HG02852 (cell line): ENCODE measurements at regions not wholly inside any gene's neighbourhood (a gene's known extent, or its start where the extent isn't known, plus 50 kb on each side); places are given as distances from the start of the nearest gene placed in this dataset.
"Not testable (repeated sequence)": the region's sequence is repeated elsewhere in the genome, so short reads cannot be mapped to it uniquely, and the experiment has no call there.

Experiments
- ATAC-seq: cut with Tn5 transposase; IDR thresholded peaks from one replicate; pipeline ENCODE4 v1.9.1; 2021; ENCODE audit warnings: mild to moderate bottlenecking, moderate library complexity; ENCODE audit not compliant: unreplicated experiment

DNA sequence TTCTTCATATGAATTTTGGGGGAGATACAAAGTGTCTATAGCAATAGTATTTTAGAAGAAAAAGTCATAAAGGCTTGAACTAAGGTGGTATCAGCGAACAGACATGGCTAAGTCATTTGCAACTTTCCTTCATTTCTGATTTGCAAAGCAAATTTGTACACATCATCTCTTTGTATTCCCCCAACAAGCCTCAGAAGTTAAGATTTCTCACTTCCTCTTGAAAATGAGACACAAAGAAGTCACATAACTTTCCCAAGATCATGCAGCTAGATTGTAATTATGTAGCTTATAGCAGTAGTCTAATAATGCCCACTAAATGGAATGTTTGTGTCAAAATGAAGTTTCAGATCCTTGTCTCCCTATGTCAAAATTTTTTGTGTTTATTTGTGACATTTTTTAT, 709.8 kb upstream of the HS3ST1 start:
- no peak for ATAC-seq

GRCh38 chr4:12137575-12137974, 708.9 kb upstream of the HS3ST1 start:
- ATAC-seq, result no peak

GRCh38 chr4:12126474-12126873, 697.8 kb upstream of the HS3ST1 start:
- no peak for ATAC-seq

- no peak for ATAC-seq
These were observed 695.4 kb upstream of the HS3ST1 start for GRCh38 chr4:12124138-12124537.

GRCh38 chr4:12123707-12124106, 695.0 kb upstream of the HS3ST1 start:
- no peak for ATAC-seq

- ATAC-seq, result no peak
These were observed 693.6 kb upstream of the HS3ST1 start for GRCh38 chr4:12122316-12122715.

DNA sequence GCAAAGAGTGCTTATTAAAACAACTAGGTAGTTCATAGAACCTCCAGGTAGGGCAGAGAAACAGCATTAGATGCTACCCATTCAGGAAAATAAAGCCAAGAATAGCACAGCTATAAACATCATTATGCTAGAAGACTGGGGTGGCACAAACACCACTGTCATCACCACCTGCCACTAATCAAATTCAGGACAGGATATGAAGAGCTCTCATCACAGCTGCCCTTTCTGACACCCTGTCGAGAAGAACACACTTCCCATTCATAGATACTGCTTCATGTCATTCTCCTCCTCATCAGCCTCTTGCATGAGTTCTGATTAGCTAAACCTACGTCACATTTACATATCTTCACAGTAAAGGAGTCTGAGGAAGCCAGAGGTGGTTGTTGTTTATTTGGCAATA, 692.3 kb upstream of the HS3ST1 start:
- ATAC-seq, result no peak

DNA sequence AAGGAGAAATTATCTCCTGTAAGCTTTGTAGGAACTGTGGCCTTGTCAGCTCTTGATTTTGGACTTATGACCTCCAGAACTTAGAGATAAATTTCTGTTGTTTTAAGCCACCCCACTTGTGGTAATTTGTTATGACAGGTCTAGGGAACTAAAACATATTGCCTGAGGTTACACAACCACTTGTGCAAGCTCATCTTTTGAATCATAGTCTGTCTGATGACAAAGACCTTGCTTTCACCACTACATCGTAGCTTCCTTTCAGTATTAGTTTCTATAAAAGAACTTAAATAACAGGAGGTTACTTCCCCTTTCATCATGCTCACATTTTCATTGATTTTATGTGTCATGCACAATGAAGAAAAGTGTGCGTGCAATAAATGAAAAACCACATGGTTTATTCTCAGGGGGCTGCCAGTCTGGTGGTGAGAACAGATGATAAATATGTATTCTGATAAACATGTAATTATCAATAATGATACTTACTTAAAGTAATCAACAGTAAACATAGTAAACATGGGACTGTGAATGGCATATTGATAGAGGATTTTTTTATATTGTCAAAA, 690.0 kb upstream of the HS3ST1 start:
- ATAC-seq, result peak; percentile 85

GRCh38 chr4:12116009-12116552, 687.4 kb upstream of the HS3ST1 start:
- ATAC-seq, result no peak

DNA sequence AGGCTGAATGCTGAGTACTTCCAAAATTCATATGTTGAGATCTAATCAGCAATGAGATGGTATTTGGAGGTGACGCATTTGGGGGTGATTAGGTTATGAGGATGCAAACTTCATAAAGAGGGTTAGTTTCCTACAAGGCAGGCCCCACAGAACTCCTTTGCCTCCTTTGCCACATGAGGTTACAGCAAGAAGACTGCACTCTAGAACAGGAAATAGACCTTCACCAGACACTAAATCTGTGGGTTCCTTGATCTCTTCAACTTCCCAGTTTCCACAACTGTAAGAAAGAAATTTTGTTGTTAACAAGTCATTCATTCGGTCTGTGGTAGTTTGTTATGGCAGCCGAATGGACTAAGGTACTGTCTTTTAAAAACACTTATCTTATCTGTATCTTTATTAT, 681.9 kb upstream of the HS3ST1 start:
- ATAC-seq, result no peak

DNA sequence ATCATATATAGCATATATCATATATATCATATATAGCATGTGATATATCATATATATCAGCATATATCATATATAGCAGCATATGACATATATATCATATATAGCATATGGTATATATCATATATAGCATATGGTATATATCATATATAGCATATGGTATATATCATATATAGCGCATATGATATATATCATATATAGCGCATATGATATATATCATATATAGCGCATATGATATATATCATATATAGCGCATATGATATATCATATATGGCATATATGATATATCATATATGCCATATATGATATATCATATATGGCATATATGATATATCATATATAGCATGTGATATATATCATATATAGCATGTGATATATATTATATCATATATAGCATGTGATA, 680.4 kb upstream of the HS3ST1 start:
- not testable (repeated sequence) for ATAC-seq

DNA sequence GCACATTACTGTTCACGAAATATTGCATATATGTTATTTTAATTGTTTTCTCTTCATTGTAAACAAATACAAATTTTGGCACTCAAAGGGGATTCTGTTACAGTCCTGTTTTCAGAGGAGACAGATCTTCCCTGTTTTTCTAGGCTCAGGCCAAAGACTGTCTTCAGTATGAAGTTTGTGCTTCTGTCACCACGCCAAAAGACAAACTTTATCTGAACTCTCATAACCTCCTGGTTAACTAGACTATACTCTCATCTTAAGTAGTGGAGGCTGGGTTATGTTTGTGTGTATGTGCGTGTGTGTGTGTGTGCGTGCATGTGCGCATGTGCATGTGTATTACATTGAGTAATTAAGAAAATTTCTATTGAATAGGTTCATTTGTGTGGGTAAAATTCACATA, 676.8 kb upstream of the HS3ST1 start:
- no peak for ATAC-seq

GRCh38 chr4:12089920-12090319, 661.2 kb upstream of the HS3ST1 start:
- ATAC-seq, result not testable (repeated sequence)

- no peak for ATAC-seq
These were observed 656.0 kb upstream of the HS3ST1 start for GRCh38 chr4:12084690-12085089.

- ATAC-seq, result no peak
These were observed 642.6 kb upstream of the HS3ST1 start for GRCh38 chr4:12071316-12071715.

DNA sequence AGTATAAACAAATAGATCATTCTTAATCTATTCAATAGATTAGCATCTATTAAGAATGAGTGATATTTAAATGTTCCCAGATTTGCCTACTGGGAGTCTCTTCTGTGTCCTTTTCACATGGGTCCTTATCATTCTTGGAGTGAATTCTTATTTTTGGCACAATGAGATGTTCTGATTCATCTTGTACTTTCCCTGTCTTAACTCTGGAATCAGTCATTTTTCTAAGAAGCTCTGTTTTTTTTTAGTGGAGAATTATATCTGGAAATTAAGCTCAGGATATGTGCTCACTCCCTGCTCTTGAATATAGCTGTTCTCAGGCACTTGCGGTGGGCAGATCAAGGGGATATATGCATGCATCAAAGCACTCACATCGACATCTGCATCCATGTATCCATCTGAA, 625.3 kb upstream of the HS3ST1 start:
- ATAC-seq, result no peak

DNA sequence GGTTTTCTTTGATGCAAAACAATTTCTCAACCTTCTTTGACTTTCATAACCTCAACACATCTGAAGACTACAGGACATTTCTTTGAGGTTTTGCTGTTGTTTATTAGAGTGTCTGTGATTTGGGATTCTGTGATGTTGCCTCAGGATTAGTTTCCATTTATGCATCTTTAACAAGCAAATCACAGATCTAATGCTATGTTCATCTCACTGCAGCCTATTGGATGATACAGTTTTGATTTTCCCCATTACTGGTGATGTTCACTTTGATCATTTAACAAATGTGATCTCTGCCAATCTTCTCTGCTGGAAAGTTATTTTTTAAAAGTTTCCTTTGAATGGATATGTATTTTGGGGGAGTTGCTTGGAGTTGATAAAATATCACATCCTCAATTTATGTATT, 624.9 kb upstream of the HS3ST1 start:
- ATAC-seq, result no peak

GRCh38 chr4:12050357-12050756, 621.7 kb upstream of the HS3ST1 start:
- no peak for ATAC-seq

GRCh38 chr4:12042818-12043217, 614.1 kb upstream of the HS3ST1 start:
- no peak for ATAC-seq

DNA sequence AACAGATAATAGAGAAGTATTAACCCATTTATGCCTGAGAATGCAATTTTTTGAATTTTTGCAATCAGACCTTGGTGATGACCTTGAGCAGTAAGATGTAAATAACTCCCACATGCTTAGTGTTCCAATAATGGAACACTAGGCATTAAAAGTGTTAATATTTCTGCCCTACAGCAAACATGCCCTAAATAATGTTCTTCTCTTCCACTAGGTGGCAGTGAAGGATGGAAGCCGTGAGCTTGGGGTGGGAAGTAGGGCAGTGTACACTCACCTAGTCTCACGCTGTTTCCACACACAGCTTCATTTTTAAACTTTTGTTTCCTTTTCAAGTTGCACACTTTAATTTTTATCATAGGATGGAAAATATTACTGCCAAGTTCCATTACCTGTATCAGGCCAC, 613.1 kb upstream of the HS3ST1 start:
- no peak for ATAC-seq

DNA sequence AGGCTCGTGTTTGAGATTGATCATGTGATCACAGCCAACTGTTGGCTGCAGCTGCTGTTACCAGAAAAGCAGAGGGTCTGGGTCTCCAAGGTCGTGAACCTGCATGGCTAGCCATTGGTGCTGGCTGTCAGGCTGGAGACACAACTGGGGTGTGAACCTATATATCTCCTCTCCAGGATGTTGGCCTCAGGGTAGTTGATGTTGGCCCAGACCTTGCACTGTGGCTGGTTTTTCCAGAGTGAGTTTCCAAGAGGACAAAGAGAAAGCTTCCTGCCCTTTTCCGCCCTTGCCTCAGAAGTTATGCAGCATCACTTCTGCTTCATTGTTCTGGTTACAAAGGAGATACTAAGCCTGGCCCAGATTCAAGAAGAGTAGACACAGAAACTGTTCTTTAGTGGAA, 607.8 kb upstream of the HS3ST1 start:
- no peak for ATAC-seq

DNA sequence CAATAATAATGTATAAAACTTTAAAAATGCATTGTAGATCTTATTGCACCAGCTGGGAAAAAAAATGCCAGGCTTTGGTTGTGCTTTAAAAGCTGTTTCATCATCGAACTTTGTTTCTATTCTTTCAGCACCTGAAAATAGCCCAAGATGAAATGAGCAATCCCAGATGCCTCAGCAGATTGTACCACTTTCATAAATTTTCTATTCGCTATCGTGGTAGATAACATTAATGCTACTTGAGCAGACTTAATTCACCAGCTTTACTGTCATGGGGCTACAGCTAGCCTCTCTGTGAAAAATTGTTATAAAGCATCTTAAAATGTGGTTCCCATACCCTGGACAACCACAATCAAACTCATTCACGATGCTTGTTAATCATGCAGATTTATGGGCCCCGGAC, 599.6 kb upstream of the HS3ST1 start:
- no peak for ATAC-seq

DNA sequence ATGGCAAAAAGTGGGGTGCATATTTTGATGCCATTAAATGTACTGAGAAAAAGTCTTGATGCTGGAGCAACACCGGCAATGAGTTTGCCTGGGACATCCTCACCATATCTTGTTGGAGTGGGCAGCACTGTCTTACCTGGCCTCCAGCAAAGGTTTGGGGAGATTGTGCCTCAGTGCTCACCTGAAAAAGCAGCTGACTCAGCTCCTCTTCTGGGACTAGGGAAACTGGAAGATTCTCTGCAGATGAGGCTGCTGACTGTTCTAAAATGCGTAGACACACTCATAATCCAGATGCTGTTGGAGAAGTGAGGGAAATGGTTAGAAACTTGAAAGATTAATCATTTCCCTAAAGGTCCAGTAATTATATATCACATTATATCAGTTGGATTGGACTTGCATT, 593.7 kb upstream of the HS3ST1 start:
- ATAC-seq, result no peak
